GM12873 (cell line): ENCODE measurements at regions not wholly inside any gene's neighbourhood (a gene's known extent, or its start where the extent isn't known, plus 50 kb on each side); places are given as distances from the start of the nearest gene placed in this dataset.

Experiments
- TF ChIP-seq, protein P1 (sequence below): IDR thresholded peaks from 2 replicates; pipeline ENCODE4 v1.5.1; 2012; ENCODE audit warnings: low read depth, mild to moderate bottlenecking, moderate library complexity, low read length, control low read depth; ENCODE audit not compliant: insufficient read depth; ENCODE audit errors: missing control alignments

DNA sequence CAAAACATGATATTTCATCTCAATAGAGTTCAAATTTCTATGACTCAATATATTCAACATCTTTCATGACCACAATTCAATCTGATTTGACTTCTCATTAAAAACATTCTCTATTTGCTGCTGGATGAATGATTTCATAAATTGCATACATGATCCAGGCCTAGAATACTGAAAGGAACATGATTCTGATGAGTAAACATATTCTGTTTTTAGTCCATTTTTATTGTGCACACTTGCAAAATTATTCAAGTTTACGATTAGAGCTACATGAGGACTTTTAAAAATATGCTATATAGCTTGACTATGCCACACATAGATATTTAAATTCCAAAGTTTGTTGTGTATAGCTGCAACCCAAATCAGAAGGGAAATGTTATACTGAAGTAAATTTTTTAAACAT lies 273.8 kb upstream of the GRIP1 start:
- TF ChIP-seq, protein P1, sequence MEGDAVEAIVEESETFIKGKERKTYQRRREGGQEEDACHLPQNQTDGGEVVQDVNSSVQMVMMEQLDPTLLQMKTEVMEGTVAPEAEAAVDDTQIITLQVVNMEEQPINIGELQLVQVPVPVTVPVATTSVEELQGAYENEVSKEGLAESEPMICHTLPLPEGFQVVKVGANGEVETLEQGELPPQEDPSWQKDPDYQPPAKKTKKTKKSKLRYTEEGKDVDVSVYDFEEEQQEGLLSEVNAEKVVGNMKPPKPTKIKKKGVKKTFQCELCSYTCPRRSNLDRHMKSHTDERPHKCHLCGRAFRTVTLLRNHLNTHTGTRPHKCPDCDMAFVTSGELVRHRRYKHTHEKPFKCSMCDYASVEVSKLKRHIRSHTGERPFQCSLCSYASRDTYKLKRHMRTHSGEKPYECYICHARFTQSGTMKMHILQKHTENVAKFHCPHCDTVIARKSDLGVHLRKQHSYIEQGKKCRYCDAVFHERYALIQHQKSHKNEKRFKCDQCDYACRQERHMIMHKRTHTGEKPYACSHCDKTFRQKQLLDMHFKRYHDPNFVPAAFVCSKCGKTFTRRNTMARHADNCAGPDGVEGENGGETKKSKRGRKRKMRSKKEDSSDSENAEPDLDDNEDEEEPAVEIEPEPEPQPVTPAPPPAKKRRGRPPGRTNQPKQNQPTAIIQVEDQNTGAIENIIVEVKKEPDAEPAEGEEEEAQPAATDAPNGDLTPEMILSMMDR = no peak

DNA sequence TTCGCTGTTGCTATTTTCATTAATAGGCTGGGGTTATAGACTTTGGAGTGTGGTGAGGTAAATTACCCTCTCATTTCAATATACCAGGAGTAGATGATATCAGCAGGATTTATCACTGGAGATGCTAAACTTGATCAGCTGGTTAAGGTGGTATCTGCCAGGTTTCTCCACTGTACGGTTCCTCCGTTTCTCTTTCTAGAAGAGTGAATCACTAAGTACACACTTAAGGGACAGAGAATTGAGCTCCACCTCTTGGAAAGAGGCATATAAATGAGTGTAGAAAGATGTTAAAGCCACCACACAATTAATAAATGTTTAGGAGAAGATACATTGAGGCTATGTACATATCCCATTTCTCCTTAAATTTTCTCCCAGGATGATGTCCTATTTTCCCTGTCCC lies 277.4 kb upstream of the GRIP1 start:
- TF ChIP-seq, protein P1 = no peak

DNA sequence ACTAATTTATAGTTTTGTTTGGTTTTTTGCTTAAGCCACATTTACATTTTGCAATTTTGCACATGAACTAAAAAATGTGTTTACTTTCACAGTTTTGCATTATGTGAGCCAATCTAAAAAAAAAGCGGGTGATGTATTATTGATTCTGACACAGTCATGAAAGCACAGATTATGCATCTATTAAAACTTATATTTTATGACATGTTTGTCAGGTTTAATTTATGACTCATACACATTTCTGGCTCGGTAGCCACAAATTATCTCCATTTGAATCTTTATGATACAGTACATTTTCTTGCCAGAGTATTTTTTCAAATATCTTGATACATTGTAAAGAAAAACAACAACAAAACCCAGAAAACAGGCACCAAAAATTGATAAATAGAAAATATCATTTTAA lies 280.4 kb upstream of the GRIP1 start:
- TF ChIP-seq, protein P1 = no peak

DNA sequence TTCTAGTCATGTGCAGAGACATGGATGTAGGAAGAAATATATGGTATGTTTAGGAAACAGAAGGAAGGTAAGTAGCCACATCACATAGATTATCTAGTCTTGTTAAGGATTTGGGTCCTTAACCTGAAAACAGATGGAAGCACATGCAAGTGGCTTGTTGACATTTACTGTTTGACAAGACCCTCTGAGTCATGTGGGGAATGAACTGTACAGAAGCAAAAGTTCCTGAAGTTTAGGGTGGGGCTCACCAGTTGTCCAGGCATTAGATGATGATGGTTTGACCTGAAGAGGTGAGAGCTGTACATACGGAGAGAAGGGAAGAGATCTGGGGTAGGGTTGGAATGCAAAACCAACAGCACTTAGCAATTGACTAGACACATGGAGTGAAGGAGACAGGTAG lies 281.1 kb upstream of the GRIP1 start:
- TF ChIP-seq, protein P1 = no peak

DNA sequence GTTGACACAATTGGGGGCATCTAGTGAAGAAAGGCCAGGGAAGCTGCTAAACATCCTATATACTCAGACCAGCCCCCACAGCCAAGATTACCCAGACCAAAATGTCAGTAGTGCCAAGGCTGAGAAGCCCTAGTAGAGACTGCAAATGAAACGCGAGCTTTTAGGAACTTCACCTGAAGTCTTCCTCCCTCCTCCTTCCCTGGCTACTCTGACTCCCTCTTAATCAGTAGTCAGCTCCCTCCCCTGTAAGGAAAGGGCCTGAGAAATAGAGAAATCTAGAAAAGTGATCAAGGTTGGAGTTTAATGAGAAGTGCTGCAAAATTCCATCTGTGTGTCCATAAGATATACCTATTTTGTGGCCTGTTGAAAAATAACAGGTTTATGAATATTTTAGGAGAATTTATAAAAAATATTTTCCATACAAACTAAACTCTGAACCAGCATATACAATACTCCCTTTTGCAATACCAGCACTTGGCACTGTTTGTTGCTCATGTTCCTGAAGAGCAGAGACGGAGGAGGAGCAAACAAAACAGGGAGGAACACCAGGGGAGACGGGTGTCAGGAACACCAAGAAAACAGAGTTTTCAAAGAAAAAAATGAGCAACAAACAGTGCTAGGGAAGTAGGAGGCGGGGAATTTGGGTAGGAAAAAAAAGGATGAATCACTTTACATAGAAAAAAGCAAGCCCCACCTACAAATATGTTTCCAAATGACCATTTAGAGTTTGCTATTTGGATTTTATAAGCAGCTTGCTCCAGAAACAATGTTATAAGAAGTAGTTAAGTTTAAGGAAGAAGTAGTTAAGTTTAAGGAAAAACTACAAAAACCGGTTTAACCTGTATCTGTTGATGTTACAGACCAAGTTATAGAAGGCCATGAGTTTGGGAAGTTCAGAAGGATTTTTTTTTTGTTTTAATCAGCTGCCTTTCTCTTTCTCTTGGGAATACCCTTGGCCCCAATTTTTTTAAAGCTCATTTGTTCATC lies 282.1 kb upstream of the GRIP1 start:
- TF ChIP-seq, protein P1 = no peak

DNA sequence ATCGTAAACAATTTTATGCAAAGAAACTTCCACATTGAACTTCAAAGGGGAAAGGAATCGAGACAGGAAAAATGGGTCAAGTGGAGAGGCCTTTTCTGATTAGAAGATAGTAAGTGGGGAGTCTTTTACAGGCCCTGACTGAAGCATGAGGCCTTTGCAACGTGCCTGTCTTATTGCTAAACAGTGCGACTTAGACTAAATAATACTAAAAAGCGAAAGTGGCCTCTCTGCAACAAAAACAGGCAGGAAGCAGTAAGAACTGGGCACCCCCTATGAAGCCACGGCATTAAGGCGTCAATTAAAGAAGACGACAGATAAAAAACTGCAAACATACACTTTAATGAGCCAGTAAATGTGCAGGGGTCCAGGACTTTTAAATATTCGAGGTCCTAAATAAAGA lies 283.4 kb upstream of the GRIP1 start:
- TF ChIP-seq, protein P1 = no peak

DNA sequence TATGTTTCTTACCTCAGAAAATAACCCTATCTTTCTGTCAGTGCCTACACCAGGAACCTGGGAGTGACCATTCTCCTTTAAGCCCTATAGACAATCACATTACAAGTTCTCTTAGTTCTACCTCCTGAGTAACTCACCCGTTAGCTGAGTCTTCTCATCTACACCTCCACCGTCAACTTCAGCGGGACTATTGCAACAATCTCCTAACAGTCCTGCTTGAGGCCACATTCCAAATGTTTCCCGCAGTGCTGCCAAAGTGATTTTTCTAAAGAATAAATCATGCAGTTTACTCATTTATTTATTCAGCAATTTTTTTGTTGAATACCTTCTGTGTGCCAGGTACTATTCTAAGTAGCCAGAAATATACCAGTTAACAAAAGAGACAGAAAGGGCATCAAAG lies 285.0 kb upstream of the GRIP1 start:
- TF ChIP-seq, protein P1 = no peak
